Keratinocyte (primary cell): ENCODE measurements at regions not wholly inside any gene's neighbourhood (a gene's known extent, or its start where the extent isn't known, plus 50 kb on each side); places are given as distances from the start of the nearest gene placed in this dataset.

Experiments used
- CTCF ChIP-seq, 3 experiments: IDR thresholded peaks in 1 of 3; conservative IDR thresholded peaks in 1 of 3; optimal IDR thresholded peaks in 1 of 3; 2 replicates in 2 of 3; 3 replicates in 1 of 3; pipeline versions ENCODE3 to v1.5.1; 2011; ENCODE audit warnings: low read length in 3 of 3, mild to moderate bottlenecking in 3 of 3, moderate library complexity in 2 of 3, control low read depth in 1 of 3, inconsistent platforms in 1 of 3; ENCODE audit not compliant: insufficient read depth in 2 of 3; ENCODE audit errors: extremely low read depth in 1 of 3
- EZH2 ChIP-seq: IDR thresholded peaks from one replicate; pipeline ENCODE4 v1.6.1; 2012; ENCODE audit warnings: inconsistent platforms, mild to moderate bottlenecking, low read length, moderate library complexity

- TF ChIP-seq CTCF (optimal IDR thresholded peaks at IDR 0.05 in 1 of 3, IDR thresholded peaks at IDR 0.05 in 1 of 3, conservative IDR thresholded peaks at IDR 0.05 in 1 of 3; ENCODE audit: extremely low read depth in 1 of 3, insufficient read depth in 2 of 3, low read length in 3 of 3): no peak
- TF ChIP-seq EZH2: no peak
Measured at GRCh38 chr4:33090910-33091309, 2370.7 kb downstream of the PCDH7 start.
